Neural crest cell (in vitro differentiated cells): ENCODE measurements at regions not wholly inside any gene's neighbourhood (a gene's known extent, or its start where the extent isn't known, plus 50 kb on each side); places are given as distances from the start of the nearest gene placed in this dataset.

ENCODE experiments used
- DNase-seq: peaks from one replicate; pipeline ENCODE4 v3.0.0; 2021; ENCODE audit warnings: low read depth, mixed read lengths, low spot score
- H3K27ac Mint-ChIP-seq: one replicate; pipeline ENCODE4 v1.8.0; 2021; ENCODE audit warnings: mild to moderate bottlenecking, mixed read lengths; ENCODE audit not compliant: unreplicated experiment
- H3K27me3 Mint-ChIP-seq: 2 replicates; pipeline ENCODE4 v1.8.0; 2021; ENCODE audit warnings: low read depth, mild to moderate bottlenecking, mixed read lengths
- H3K36me3 Mint-ChIP-seq: 2 replicates; pipeline ENCODE4 v1.8.0; 2021; ENCODE audit warnings: low read depth, mild to moderate bottlenecking, mixed read lengths
- H3K4me1 Mint-ChIP-seq: 2 replicates; pipeline ENCODE4 v1.8.0; 2021; ENCODE audit warnings: mixed read lengths
- H3K4me3 Mint-ChIP-seq: one replicate; pipeline ENCODE4 v1.8.0; 2021; ENCODE audit warnings: mild to moderate bottlenecking, mixed read lengths
- H3K9me3 Mint-ChIP-seq: 2 replicates; pipeline ENCODE4 v1.8.0; 2021; ENCODE audit warnings: mixed read lengths
- TF ChIP-seq, protein P1 (sequence below): fragments of 200-600 bp; sonication (generic); conservative IDR thresholded peaks from 2 replicates; pipeline ENCODE4 v1.5.0; 2021; ENCODE audit warnings: antibody characterized with exemption, mild to moderate bottlenecking

DNA sequence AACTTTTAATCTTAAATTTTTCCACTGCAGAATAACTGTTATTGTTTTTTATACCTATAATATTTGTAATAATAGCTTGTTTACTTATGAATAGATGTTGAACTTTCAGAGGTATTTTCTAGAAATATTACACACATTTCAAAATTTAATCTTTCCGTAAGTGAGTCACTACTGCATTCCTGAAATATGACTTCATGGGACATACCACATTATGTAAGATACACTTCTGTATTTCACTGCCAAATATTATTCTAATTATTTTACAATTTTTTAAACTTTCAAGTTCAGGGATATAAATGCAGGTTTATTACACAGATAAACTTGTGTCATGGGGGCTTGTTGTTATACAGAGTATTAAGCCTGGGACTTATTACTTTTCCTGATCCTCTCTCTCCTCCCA lies 2220.5 kb downstream of the NCAM2 start:
- H3K9me3 Mint-ChIP-seq = peaks cover 5% of the 10 kb centered on the region
- H3K27ac Mint-ChIP-seq = no peak overlapping the region
- H3K4me3 Mint-ChIP-seq = no peak overlapping the region
- H3K27me3 Mint-ChIP-seq = no peaks in the 10 kb centered on the region
- DNase-seq = no peak
- TF ChIP-seq, protein P1, sequence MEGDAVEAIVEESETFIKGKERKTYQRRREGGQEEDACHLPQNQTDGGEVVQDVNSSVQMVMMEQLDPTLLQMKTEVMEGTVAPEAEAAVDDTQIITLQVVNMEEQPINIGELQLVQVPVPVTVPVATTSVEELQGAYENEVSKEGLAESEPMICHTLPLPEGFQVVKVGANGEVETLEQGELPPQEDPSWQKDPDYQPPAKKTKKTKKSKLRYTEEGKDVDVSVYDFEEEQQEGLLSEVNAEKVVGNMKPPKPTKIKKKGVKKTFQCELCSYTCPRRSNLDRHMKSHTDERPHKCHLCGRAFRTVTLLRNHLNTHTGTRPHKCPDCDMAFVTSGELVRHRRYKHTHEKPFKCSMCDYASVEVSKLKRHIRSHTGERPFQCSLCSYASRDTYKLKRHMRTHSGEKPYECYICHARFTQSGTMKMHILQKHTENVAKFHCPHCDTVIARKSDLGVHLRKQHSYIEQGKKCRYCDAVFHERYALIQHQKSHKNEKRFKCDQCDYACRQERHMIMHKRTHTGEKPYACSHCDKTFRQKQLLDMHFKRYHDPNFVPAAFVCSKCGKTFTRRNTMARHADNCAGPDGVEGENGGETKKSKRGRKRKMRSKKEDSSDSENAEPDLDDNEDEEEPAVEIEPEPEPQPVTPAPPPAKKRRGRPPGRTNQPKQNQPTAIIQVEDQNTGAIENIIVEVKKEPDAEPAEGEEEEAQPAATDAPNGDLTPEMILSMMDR = no peak
- H3K36me3 Mint-ChIP-seq = peaks cover 4% of the 10 kb centered on the region
- H3K4me1 Mint-ChIP-seq = no peaks in the 10 kb centered on the region

DNA sequence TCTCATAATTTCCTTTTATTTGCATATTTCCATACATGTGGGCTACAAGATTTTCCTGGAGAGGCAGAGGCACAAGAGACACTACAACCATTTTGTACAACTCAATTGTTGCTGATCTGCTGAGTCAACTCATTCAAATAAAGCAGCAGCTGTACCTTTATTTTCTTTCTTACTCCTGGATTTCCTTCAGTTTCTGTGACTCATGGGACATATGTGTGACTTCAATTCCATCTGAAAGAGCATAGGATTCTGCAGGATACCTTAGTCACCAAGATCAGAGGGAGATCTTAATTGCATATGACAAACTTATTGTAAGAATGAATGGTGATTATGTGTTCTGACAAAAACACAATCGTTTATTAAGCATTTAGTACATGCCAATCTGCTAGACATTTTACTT lies 2219.4 kb downstream of the NCAM2 start:
- Mint-ChIP-seq H3K27me3 (no peaks in the 10 kb centered on the region), H3K9me3 (peaks cover 8% of the 10 kb centered on the region), H3K27ac (no peak overlapping the region), H3K4me3 (no peak overlapping the region), H3K36me3 (peaks cover 5% of the 10 kb centered on the region), H3K4me1 (no peaks in the 10 kb centered on the region)
- DNase-seq = no peak
- TF ChIP-seq, protein P1 = no peak

DNA sequence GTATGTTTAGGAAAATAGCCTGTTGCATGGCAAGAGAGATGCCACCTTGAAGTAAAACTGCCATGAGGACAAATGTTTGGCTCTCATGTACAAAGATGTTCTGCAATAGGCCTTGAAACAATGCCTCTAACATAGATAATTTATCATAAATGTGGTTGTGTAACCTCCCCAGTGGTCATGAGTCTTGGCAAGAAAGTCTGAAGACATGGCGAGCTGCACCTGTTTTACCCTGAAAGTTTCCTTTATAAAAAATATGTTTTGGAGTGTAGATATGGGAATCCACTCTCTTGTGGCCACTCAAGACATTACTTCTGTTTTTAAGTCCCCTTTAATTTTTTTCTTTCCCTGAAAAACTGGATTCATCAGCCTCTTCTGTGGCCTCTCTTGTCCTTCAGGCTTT lies 2217.1 kb downstream of the NCAM2 start:
- Mint-ChIP-seq H3K36me3 (peaks cover 5% of the 10 kb centered on the region), H3K4me1 (no peaks in the 10 kb centered on the region), H3K27ac (no peak overlapping the region), H3K27me3 (no peaks in the 10 kb centered on the region), H3K4me3 (no peak overlapping the region), H3K9me3 (peaks cover 8% of the 10 kb centered on the region)
- no peak for DNase-seq
- TF ChIP-seq, protein P1 = no peak
